ENCODE measurements at regions not wholly inside any gene's neighbourhood (a gene's known extent, or its start where the extent isn't known, plus 50 kb on each side); places are given as distances from the start of the nearest gene placed in this dataset.

DNA sequence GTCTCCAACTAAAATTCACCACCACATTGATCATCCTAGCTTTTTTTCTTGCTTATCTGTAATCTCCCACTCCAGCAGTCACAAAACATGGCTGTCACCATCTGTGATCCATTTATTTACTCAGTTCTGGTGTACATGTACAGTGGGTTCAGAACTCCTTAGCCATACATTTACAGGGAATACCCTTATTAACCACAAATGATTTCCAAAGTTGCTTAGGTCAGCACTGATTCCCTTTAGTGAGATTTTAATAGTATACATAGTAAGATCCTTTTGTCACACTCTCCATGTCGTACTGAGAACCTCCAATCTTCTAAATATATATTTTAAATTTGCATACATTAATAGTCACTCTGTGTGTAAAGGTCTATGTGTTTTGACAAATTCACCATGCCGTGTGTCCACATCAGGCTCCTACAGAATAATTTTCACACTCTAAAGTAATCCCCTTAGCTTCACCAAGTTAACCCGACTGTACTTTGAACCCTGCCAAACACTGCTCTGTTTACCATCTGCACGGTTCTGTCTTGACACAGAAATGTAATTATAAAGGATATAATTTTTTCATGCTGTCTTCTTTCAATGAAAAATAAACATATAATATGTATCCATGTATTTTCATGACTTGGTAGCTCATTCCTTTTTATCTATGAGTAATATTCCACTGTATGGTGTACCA is 473.6 kb upstream of the ZP4 start:
- no peaks in the 10 kb centered on the region for H4K20me1 ChIP-seq (ENCODE audit: control insufficient read depth, insufficient read depth, insufficient read length)
- TF ChIP-seq, protein P1, sequence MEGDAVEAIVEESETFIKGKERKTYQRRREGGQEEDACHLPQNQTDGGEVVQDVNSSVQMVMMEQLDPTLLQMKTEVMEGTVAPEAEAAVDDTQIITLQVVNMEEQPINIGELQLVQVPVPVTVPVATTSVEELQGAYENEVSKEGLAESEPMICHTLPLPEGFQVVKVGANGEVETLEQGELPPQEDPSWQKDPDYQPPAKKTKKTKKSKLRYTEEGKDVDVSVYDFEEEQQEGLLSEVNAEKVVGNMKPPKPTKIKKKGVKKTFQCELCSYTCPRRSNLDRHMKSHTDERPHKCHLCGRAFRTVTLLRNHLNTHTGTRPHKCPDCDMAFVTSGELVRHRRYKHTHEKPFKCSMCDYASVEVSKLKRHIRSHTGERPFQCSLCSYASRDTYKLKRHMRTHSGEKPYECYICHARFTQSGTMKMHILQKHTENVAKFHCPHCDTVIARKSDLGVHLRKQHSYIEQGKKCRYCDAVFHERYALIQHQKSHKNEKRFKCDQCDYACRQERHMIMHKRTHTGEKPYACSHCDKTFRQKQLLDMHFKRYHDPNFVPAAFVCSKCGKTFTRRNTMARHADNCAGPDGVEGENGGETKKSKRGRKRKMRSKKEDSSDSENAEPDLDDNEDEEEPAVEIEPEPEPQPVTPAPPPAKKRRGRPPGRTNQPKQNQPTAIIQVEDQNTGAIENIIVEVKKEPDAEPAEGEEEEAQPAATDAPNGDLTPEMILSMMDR (conservative IDR thresholded peaks at IDR 0.05) = no peak
- H2BK120ac ChIP-seq (ENCODE audit: low read depth, low read length, poor library complexity, severe bottlenecking) = no peak overlapping the region
- H3T11ph ChIP-seq (ENCODE audit: low read length) = no peak overlapping the region
- no peak overlapping the region for H2BK5ac ChIP-seq (ENCODE audit: insufficient read length, low read length)
- no peak overlapping the region for H3K4ac ChIP-seq (ENCODE audit: low read depth, low read length)
- no peak overlapping the region for H3K4me3 Mint-ChIP-seq
- H3K27me3 Mint-ChIP-seq (ENCODE audit: low read depth) = no peaks in the 10 kb centered on the region
- no peak overlapping the region for H3K18ac ChIP-seq (ENCODE audit: insufficient read length, low read depth, low read length)
- H3K27me3 ChIP-seq (ENCODE audit: insufficient read depth, low read length) = no peaks in the 10 kb centered on the region
- H2BK15ac ChIP-seq (ENCODE audit: low read depth, low read length) = no peak overlapping the region
- H3K36me3 Mint-ChIP-seq (ENCODE audit: insufficient read depth in 1 of 3, low read depth in 3 of 3) = peaks cover 0 to 4% (median 1%) of the 10 kb centered on the region in 3 experiments; a peak in 1 of 7 replicates
- DNase-seq = no peak
- H3K4me1 Mint-ChIP-seq = no peaks in the 10 kb centered on the region
- no peak overlapping the region for H3K23ac ChIP-seq (ENCODE audit: insufficient read length, low read depth, low read length)
- no peaks in the 10 kb centered on the region for H3K9me3 Mint-ChIP-seq
- H3K4me2 ChIP-seq (ENCODE audit: insufficient read depth, insufficient read length, low read length) = no peak overlapping the region
- no peaks in the 10 kb centered on the region for H3K23me2 ChIP-seq (ENCODE audit: insufficient read length, low read depth, low read length, poor library complexity, severe bottlenecking)
- H3K9ac ChIP-seq (ENCODE audit: extremely low read depth, insufficient read length, low read length) = no peak overlapping the region
- no peak overlapping the region for H2AK5ac ChIP-seq (ENCODE audit: insufficient read length, low read length)
- H2BK20ac ChIP-seq (ENCODE audit: low read depth, low read length, poor library complexity, severe bottlenecking) = no peak overlapping the region
- H3K4me1 ChIP-seq (ENCODE audit: insufficient read depth, low read length) = no peaks in the 10 kb centered on the region
- H3K56ac ChIP-seq (ENCODE audit: insufficient read length, low read depth, low read length) = no peak overlapping the region
- no peak overlapping the region for H3K27ac Mint-ChIP-seq
- H4K8ac ChIP-seq (replicated peaks; ENCODE audit: insufficient read length, low read depth, low read length) = no peak overlapping the region
- H3K9me3 ChIP-seq (ENCODE audit: control insufficient read depth, low read depth, low read length) = no peaks in the 10 kb centered on the region
- H2AFZ ChIP-seq (ENCODE audit: low read length) = no peak overlapping the region
- no peaks in the 10 kb centered on the region for H3K79me1 ChIP-seq (ENCODE audit: insufficient read depth, low read depth, low read length, poor library complexity, severe bottlenecking)
- no peak overlapping the region for H4K91ac ChIP-seq (ENCODE audit: insufficient read length, low read depth, low read length)
- no peak overlapping the region for H4K5ac ChIP-seq (ENCODE audit: insufficient read length, low read depth, low read length)
- H2BK12ac ChIP-seq (ENCODE audit: insufficient read length, low read depth, low read length) = no peak overlapping the region
- no CpG with 5 or more reads among the region's 4 CpGs for WGBS (ENCODE audit: extremely low coverage, insufficient read length, low lambda C conversion rate)
- H3K79me2 ChIP-seq (ENCODE audit: insufficient read depth, low read length) = no peaks in the 10 kb centered on the region
- no peak overlapping the region for H3K14ac ChIP-seq (ENCODE audit: insufficient read depth, low read length)
- H3K27ac ChIP-seq (ENCODE audit: insufficient read length, low read depth, low read length) = no peak overlapping the region
